Keratinocyte (primary cell): ENCODE measurements at regions not wholly inside any gene's neighbourhood (a gene's known extent, or its start where the extent isn't known, plus 50 kb on each side); places are given as distances from the start of the nearest gene placed in this dataset.

Source experiments
- CTCF ChIP-seq, 3 experiments: IDR thresholded peaks in 1 of 3; conservative IDR thresholded peaks in 1 of 3; optimal IDR thresholded peaks in 1 of 3; 2 replicates in 2 of 3; 3 replicates in 1 of 3; pipeline versions ENCODE3 to v1.5.1; 2011; ENCODE audit warnings: low read length in 3 of 3, mild to moderate bottlenecking in 3 of 3, moderate library complexity in 2 of 3, control low read depth in 1 of 3, inconsistent platforms in 1 of 3; ENCODE audit not compliant: insufficient read depth in 2 of 3; ENCODE audit errors: extremely low read depth in 1 of 3
- EZH2 ChIP-seq: IDR thresholded peaks from one replicate; pipeline ENCODE4 v1.6.1; 2012; ENCODE audit warnings: inconsistent platforms, mild to moderate bottlenecking, low read length, moderate library complexity

DNA sequence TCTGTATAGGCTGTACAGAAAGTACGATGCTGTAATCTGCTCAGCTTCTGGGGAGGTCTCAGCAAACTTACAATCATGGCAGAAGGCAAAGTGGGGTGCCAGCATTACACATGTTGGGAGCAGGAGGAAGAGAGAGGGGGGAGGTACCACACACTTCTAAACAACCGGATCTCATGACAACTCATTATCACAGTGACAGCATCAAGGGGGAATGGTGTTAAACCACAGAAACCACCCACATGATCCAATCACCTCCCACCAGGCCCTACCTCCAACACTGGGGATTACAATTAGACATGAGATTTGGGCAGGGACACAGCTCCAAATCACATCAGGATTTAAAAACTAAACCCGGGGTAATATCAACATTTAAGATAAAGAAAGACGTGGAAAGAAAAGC is 468.8 kb upstream of the AUTS2 start:
- no peak for TF ChIP-seq CTCF (optimal IDR thresholded peaks at IDR 0.05 in 1 of 3, IDR thresholded peaks at IDR 0.05 in 1 of 3, conservative IDR thresholded peaks at IDR 0.05 in 1 of 3; ENCODE audit: extremely low read depth in 1 of 3, insufficient read depth in 2 of 3, low read length in 3 of 3)
- TF ChIP-seq EZH2, result no peak
